HG02973 (cell line): ENCODE measurements at regions not wholly inside any gene's neighbourhood (a gene's known extent, or its start where the extent isn't known, plus 50 kb on each side); places are given as distances from the start of the nearest gene placed in this dataset.

Source experiments
- ATAC-seq: cut with Tn5 transposase; IDR thresholded peaks from one replicate; pipeline ENCODE4 v1.9.1; 2021; ENCODE audit warnings: moderate library complexity; ENCODE audit not compliant: unreplicated experiment

DNA sequence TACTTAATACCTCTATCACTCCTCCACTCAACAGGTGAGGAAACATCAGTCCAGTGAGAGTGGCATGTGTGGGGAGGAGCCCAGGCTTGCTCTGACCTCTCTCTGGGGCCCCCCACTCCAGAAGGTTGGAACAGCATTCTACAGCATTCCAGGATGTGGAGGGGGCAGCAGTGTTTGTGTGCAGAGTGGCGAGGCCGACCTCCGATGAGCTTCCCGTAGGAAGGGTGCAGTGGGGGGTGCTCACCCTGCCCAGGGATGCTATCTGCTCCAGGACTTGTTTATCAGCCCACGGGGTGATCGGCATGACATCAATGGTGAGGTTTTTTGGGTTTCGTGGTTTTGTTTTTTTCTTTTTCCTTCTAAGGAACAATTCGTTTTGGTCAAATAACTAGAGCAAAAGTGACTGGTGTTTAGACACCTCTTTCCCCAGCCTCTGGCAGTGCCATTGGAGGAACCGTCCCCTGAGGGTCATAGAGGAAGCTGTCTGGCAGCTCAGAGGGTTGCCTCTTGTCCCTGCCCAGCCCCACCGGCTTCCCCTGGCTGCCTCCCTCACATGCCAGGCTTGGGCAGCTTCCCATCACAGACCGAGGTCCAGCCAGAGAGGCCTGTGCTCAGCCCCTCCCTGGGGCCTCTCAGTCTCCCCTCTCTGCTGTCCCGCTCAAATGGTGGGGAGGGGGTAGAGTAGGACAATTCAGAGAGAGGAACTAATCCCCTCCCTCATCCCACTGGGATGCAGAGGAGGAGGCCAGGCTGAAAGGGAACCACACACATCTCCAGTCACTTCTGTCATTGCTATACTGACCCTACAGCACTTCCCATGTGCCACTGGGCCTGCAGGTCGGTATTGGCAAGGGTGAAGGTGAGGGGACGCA, 96.5 kb downstream of the ZFP36L2 start:
- no peak for ATAC-seq

- no peak for ATAC-seq
Measured at GRCh38 chr2:43128559-43128955, 97.8 kb downstream of the ZFP36L2 start.

- ATAC-seq, result no peak
Measured at GRCh38 chr2:43127941-43128558, 98.4 kb downstream of the ZFP36L2 start.

GRCh38 chr2:43127208-43127940, 99.0 kb downstream of the ZFP36L2 start:
- no peak for ATAC-seq

DNA sequence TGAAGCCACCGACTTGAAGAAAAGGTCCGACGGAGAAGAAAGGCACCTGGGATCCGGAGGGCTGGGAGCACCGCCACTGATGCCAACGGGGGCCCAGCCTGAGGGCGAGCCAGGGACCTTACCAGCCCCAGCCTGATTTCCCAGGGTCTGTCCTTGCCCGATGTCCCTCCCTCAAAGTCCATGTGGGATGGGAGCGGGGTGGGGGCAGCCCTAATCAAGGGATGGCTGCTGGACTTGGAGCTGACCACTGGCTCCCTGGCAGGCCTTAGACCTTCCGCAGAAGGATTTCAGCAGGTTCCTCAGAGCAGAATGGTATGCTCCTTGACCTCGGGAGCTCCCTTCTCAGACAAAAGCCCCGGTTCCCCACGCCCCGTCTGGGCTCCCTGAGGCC, 99.6 kb downstream of the ZFP36L2 start:
- ATAC-seq, result no peak

DNA sequence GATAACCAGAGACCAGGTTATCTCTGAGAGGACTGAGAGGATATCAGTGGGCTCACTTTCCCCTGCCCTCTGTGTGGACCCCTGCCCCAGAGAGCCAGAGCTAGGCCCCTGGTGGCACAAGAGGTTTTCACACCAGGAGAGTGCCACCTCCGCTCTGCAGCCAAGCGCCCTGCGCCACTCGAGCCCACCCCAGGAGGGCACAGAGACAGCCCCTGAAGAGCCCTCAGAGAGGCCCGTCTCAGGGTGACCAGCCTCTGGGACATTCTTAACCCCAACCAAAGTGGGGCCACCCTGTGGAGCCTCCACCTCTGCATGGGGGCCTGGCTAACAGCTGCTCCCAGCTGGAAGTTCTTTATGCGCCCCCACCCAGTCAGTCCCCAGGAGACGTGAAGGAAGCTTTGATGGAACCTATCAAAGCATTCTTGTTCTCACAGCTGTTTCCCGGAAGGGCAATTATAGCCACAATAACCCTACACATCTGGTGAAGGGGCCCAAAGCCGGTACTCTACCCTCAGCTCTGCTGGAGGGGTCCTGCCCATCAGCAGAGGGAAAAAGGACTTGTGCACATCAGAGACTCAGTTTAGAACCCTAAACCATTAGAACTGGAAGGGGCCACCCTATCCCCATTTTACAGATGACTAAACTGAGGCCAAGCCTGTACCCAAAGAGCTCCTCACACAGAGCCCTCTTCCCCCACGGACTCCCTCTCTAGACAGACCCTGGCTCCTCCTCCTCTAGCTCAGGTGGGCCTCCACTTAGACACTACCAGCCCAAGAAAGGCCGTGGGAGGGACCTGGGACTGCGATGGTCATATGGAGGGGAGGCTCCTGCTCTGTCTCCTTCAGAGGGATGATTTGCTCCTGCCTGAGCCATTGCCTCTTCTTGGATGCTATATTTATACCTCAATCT, 101.1 kb downstream of the ZFP36L2 start:
- no peak for ATAC-seq

GRCh38 chr2:43124687-43125057, 101.7 kb downstream of the ZFP36L2 start:
- ATAC-seq, result no peak

GRCh38 chr2:43123981-43124686, 102.3 kb downstream of the ZFP36L2 start:
- no peak for ATAC-seq

GRCh38 chr2:43123486-43123885, 102.9 kb downstream of the ZFP36L2 start:
- no peak for ATAC-seq

DNA sequence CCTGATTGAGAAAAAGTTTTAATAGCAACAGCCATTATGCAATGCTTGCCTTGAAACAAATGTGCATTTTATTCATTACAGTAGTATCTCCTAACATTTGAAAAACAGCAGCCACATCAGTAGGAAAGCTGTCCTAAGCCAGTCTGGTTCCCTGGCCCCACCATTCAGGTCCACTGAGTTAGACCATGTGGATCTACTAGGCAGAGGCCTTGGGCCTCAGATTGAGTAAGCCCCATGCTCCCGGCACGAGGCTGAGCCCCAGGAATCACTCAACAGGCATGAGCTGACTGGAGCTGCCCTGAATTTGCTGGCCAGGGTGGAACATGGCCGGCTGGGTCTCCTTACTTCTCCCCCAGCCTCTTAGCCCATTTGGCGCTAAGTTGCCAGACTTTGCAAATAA, 103.4 kb downstream of the ZFP36L2 start:
- ATAC-seq, result no peak

- ATAC-seq, result no peak
Measured at GRCh38 chr2:43121580-43122314, 104.7 kb downstream of the ZFP36L2 start.

GRCh38 chr2:43119303-43119702, 107.1 kb downstream of the ZFP36L2 start:
- no peak for ATAC-seq

- ATAC-seq, result no peak
Measured at GRCh38 chr2:43117521-43118143, 108.8 kb downstream of the ZFP36L2 start.

GRCh38 chr2:43116988-43117387, 109.4 kb downstream of the ZFP36L2 start:
- no peak for ATAC-seq

GRCh38 chr2:43115881-43116280, 110.5 kb downstream of the ZFP36L2 start:
- ATAC-seq, result no peak

DNA sequence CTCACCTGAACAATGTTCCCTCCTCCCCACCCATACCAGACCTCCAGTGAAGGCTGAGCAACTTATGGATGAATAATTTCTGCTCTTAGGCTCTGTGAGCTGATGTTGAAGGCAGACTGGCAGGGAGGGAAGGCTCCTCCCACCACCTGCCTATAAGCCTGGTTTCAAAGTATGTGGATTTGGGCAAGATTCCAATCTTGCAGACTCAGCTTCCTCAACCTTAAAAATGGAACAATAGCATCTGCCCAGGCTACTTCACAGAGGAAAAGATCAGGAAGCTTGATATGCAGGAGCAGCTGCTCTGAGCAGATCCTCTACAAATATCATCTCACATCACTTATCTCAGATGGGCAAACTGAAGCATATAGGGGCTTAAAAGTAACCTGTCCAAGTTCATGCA, 112.2 kb downstream of the ZFP36L2 start:
- ATAC-seq, result no peak

DNA sequence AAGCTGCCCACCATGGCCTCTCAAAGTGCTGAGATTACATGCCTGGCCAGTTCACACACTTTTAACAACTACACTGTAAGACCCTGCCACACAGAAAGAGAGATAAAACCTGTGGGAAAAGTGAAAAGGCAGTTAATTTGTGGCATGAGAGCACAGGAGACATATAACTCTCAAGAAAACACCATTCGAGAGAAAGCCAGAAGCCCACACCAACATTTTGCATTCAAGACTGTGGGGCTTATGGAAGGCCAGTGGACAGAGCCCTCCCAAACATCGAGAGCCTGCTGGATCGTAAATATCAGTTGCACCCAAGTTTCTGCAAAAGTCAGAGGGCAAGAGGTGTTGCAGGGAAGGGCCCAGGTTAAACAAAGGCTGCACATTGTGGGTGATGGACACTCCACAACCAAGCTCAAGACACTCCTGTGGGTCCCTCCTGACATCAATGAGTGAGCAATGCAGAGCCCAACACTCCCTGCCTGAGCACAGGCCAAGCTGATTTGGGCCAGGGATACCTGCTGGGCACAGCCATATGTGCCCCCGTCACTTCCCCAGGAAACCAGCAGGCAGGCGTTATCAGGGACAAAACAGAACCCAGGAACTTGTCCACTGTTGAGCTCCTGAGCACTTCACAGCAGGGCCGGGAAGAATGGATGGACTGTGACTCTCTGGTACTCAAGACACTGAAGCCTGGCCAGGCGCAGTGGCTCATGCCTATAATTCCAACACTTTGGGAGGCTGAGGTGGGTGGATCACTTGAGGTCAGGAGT, 114.4 kb downstream of the ZFP36L2 start:
- no peak for ATAC-seq

DNA sequence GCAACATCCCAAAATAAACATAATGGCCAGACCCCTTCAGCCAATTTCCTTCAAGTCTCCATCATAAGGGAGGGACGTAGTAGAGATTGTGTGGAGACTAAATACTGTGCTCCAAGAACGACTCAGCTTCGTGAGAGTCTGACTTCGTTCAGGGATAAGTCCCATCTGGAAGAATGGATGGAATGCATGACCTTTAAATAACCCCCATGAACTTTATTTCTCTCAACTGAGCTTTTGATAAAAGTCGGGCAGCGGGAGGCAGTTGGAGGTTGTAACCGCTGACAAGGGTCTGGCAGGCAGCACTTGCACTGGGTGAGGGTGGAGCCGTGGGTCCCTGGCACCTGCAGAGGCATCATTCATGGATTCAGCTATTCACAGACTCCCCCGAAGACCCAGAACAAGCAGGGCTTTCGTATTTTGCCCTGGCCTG, 115.9 kb downstream of the ZFP36L2 start:
- no peak for ATAC-seq
